ENCODE measurements at regions not wholly inside any gene's neighbourhood (a gene's known extent, or its start where the extent isn't known, plus 50 kb on each side); places are given as distances from the start of the nearest gene placed in this dataset.

DNA sequence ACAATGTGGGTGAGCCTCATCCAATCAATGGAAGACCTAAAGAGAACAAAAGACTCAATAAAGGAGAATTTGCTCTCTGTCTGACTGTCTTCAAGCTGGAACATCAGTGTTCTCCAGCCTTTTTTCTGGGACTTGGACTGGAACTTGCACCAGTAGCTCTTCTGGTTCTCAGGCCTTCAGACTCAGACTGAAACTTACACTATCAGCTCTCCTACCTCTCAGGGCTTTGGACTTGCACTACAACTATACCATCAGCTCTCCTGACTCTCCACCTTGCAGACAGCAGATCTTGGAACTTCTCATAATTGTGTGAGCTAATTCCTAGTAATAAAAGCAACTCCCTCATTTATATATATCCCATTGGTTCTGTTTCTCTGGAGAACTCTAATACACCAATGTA, 185.9 kb downstream of the SMIM20 start:
- TF ChIP-seq CTCF (IDR thresholded peaks at IDR 0.05; ENCODE audit: poor library complexity) (no peak), EZH2 (IDR thresholded peaks at IDR 0.05; ENCODE audit: borderline replicate concordance) (no peak), EZH2phosphoT487 (IDR thresholded peaks at IDR 0.05; ENCODE audit: low read depth, severe bottlenecking, unreplicated experiment) (no peak)

Measured in hepatocyte (in vitro differentiated cells).